ENCODE measurements at regions not wholly inside any gene's neighbourhood (a gene's known extent, or its start where the extent isn't known, plus 50 kb on each side); places are given as distances from the start of the nearest gene placed in this dataset.

- TF ChIP-seq CTCF (IDR thresholded peaks at IDR 0.05) (no peak), POLR2A (IDR thresholded peaks at IDR 0.05) (no peak)
These were observed 206.8 kb downstream of the LYPLAL1 start for GRCh38 chr1:219380463-219380862.

All from adrenal gland (tissue), 5 donors.